ENCODE measurements at regions not wholly inside any gene's neighbourhood (a gene's known extent, or its start where the extent isn't known, plus 50 kb on each side); places are given as distances from the start of the nearest gene placed in this dataset.
"Not testable (repeated sequence)": the region's sequence is repeated elsewhere in the genome, so short reads cannot be mapped to it uniquely, and the experiment has no call there.

DNA sequence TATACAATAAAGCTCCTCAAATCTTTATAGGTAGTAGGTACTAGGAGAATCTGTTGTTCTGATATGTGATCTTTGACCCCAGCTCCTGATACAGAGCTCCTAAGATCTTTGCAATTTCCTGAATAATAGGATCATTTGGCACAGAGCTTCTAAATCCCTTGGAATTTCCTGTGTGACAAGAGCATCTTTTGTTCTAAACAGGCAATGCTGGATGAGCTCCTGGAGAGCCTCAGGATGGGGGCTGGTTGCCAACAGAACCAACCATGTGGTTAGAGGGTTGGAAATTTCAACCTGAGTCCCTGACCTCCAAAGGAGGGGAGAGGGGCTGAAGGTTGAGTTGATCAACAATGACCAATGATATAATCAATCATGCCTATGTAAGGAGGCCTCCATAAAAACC is 629.0 kb downstream of the CCSER2 start:
- H3K36me3 ChIP-seq (ENCODE audit: control insufficient read depth, insufficient read depth, low read length) = no peaks in the 10 kb centered on the region
- CTCF ChIA-PET = no interaction called here
- POLR2A ChIA-PET = no interaction called here

DNA sequence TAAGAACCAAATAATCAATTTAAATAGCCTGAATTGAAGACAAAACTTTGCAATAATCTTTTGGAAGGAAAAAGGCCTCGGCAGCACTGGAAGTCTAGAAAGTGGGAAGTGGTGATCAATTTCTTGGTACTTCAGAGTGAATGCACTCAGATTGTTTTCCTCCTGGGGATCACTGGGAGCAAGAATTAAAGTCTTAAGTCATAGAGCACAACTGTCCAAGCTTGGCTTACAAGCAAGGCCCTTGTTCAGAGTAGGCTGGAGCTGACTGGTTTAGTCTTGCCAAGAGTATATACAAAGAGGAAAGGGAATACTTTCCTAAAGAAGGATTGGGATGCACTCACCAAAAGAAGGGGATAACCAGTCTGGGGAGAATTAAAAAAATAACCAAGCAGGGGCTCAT is 637.1 kb downstream of the CCSER2 start:
- Histone ChIP-seq H3K27me3 (ENCODE audit: control insufficient read depth, insufficient read depth, low read length) (no peaks in the 10 kb centered on the region), H3K4me3 (ENCODE audit: low read depth, low read length) (no peak overlapping the region), H3K36me3 (ENCODE audit: control insufficient read depth, insufficient read depth, low read length) (no peaks in the 10 kb centered on the region)
- TF ChIP-seq, protein P1, sequence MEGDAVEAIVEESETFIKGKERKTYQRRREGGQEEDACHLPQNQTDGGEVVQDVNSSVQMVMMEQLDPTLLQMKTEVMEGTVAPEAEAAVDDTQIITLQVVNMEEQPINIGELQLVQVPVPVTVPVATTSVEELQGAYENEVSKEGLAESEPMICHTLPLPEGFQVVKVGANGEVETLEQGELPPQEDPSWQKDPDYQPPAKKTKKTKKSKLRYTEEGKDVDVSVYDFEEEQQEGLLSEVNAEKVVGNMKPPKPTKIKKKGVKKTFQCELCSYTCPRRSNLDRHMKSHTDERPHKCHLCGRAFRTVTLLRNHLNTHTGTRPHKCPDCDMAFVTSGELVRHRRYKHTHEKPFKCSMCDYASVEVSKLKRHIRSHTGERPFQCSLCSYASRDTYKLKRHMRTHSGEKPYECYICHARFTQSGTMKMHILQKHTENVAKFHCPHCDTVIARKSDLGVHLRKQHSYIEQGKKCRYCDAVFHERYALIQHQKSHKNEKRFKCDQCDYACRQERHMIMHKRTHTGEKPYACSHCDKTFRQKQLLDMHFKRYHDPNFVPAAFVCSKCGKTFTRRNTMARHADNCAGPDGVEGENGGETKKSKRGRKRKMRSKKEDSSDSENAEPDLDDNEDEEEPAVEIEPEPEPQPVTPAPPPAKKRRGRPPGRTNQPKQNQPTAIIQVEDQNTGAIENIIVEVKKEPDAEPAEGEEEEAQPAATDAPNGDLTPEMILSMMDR (IDR thresholded peaks at IDR 0.05; ENCODE audit: insufficient read depth, low read depth, low read length) = no peak
- POLR2A ChIA-PET = no interaction called here
- DNase-seq (ENCODE audit: low read depth) = no peak
- CTCF ChIA-PET = no interaction called here

More for the DNA sequence above, 629.0 kb downstream of the CCSER2 start:
- Histone ChIP-seq H3K27me3 (ENCODE audit: control insufficient read depth, insufficient read depth, low read length) (no peaks in the 10 kb centered on the region), H3K4me3 (ENCODE audit: low read depth, low read length) (no peak overlapping the region)
- DNase-seq (ENCODE audit: low read depth) = no peak
- TF ChIP-seq, protein P1 (IDR thresholded peaks at IDR 0.05; ENCODE audit: insufficient read depth, low read depth, low read length) = no peak

DNA sequence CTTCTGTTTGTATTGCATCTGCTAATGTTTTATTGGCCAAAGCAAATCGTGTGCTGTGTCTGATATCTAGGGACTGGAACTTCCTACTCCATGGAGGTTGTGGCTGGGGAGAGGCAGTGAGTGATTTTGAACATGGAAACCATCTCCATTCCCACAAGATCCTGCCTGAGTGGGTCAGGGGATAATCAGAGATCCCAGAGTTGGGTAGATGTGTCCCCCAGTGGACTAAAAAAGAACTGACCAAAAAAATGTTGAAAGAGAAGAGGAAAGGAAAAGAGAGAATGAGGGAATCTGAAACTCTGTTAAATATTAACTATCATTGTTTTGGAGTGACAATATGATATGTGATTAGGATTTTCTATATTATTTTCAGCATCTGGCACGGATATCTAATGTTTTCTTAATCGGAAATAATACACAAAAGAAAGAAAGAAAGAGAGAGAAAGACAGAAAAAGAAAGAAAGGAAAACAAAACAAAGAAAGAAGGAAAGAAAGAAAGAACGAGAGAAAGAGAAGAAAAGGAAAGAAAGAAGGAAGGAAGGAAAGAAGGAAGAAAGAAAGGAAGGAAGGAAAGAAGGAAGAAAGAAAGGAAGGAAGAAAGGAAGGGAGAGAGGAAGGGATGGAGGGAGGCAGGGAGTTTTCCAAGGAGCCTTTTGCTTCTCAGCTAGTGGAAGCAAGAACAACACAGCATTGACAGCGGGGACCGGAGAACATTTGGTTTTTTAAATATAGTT is 638.5 kb downstream of the CCSER2 start:
- TF ChIP-seq, protein P1 (IDR thresholded peaks at IDR 0.05; ENCODE audit: insufficient read depth, low read depth, low read length) = no peak
- CTCF ChIA-PET = no interaction called here
- POLR2A ChIA-PET = no interaction called here
- Histone ChIP-seq H3K27me3 (ENCODE audit: control insufficient read depth, insufficient read depth, low read length) (no peaks in the 10 kb centered on the region), H3K36me3 (ENCODE audit: control insufficient read depth, insufficient read depth, low read length) (no peaks in the 10 kb centered on the region), H3K4me3 (ENCODE audit: low read depth, low read length) (no peak overlapping the region)
- DNase-seq (ENCODE audit: low read depth) = no peak

DNA sequence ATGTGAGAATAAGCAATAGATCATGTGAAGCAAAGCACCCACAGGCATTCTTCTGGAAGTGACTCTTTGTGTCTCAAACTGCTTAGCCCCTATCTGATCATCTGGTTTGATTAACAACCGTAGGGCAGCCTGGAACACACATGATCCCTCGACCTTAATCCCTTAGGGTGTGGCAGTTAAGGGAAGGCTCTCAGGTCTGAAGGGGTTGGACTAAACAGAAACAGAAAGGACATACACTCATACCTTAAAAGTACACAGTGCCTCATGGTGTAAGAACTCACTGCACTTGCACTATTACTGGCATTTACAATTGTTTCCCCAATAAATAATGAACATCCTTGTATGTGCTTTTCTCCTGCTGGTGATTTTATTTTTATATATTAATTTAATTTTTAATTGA is 640.9 kb downstream of the CCSER2 start:
- CTCF ChIA-PET; H3K36me3 ChIP-seq (ENCODE audit: control insufficient read depth, insufficient read depth, low read length); H3K27me3 ChIP-seq (ENCODE audit: control insufficient read depth, insufficient read depth, low read length); H3K4me3 ChIP-seq (ENCODE audit: low read depth, low read length); DNase-seq (ENCODE audit: low read depth); POLR2A ChIA-PET: not testable (repeated sequence)

DNA sequence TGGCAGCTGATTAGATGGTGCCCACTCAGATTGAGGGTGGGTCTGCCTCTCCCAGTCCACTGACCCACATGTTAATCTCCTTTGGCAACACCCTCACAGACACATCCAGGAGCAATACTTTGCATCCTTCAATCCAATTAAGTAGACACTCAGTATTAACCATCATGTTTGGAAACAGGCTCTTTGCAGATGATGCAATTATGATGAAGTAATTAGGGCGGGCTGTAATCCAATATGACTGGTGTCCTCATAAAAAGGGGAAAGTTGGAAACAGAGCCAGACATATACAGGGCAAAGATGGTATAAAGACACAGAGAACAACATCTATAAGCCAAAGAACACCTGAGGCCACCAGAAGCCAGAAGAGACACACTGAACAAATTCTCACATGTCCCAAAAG is 658.6 kb downstream of the CCSER2 start:
- TF ChIP-seq, protein P1 (IDR thresholded peaks at IDR 0.05; ENCODE audit: insufficient read depth, low read depth, low read length) = no peak
- no peaks in the 10 kb centered on the region for H3K36me3 ChIP-seq (ENCODE audit: control insufficient read depth, insufficient read depth, low read length)
- DNase-seq (ENCODE audit: low read depth) = no peak
- ChIA-PET CTCF (no interaction called here), POLR2A (no interaction called here)
- no peaks in the 10 kb centered on the region for H3K27me3 ChIP-seq (ENCODE audit: control insufficient read depth, insufficient read depth, low read length)
- H3K4me3 ChIP-seq (ENCODE audit: low read depth, low read length) = no peak overlapping the region

DNA sequence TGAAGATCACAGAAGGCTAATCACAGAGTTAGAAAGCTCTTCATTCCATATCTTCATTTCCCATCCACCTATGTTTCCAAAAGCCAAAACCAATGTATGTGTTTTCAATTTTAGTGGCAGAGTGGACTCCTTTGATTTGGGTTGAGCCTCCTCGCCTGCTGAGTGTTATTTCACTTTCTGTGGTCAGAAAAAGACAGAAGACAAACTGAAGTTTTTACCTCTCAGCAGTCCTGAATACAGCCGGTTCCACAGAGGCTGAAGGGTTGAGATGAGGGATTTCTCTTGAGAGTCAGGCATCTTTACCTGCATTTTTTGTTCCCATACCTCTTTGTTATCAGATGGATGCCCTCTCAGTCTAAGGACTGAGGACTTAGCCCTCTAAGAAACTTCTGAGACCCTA is 659.6 kb downstream of the CCSER2 start:
- no peaks in the 10 kb centered on the region for H3K36me3 ChIP-seq (ENCODE audit: control insufficient read depth, insufficient read depth, low read length)
- TF ChIP-seq, protein P1 (IDR thresholded peaks at IDR 0.05; ENCODE audit: insufficient read depth, low read depth, low read length) = no peak
- H3K27me3 ChIP-seq (ENCODE audit: control insufficient read depth, insufficient read depth, low read length) = no peaks in the 10 kb centered on the region
- POLR2A ChIA-PET = no interaction called here
- CTCF ChIA-PET = no interaction called here
- H3K4me3 ChIP-seq (ENCODE audit: low read depth, low read length) = no peak overlapping the region
- DNase-seq (ENCODE audit: low read depth) = no peak
